NCI-H2196 (cell line): ENCODE measurements at regions not wholly inside any gene's neighbourhood (a gene's known extent, or its start where the extent isn't known, plus 50 kb on each side); places are given as distances from the start of the nearest gene placed in this dataset.

Experiments
- DNase-seq: peaks from one replicate; lab custom pipeline; 2025; ENCODE audit not compliant: unreplicated experiment; lab: John Stamatoyannopoulos, UW

DNA sequence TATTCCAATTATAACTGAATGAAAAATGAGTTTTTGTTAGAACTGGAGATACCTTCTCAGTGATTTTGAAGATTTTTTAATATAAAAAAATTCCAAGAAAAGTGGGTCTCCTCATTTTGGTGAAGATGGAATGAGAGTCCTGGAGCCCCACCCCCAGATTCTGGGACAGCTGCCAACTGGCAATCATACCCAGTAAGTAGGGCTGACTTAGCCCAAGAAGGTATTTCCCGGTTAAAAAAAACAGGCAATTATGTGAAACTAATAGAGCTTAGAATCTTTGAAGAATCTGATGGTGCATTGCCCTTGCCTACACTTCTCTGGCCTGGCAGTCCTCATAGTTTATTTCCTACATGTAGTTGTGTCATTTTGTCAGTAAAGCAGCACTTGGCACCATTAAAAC, 52.8 kb upstream of the VWDE start:
- DNase-seq: no peak

DNA sequence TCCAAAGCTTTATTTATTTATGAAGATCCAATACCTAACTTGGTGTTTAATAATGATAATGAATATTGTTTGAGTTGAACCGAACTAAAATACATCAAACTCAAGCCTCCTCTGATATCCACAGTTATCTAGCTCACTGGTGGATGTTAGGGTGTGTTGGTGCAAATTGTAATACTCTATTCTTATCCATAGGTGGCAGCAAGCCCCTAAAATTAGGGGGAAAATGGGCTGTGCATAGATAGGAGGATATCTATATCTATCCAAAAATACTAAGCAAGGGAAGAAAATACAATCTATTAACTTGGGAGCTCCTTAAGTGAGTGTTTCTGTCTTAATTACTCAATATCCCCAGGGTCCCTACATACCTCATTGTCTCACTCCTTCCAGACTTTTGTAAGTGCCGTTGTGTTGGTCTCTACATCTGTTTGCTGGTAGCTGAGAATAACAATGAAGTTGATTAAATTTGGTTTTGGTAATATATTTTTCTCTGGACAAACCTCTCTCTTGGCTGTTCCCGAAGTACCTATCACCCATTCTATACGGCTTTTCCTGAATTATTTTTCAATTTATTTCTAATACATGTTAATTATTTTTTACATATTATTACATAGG, 55.0 kb upstream of the VWDE start:
- peak; percentile 51 for DNase-seq

DNA sequence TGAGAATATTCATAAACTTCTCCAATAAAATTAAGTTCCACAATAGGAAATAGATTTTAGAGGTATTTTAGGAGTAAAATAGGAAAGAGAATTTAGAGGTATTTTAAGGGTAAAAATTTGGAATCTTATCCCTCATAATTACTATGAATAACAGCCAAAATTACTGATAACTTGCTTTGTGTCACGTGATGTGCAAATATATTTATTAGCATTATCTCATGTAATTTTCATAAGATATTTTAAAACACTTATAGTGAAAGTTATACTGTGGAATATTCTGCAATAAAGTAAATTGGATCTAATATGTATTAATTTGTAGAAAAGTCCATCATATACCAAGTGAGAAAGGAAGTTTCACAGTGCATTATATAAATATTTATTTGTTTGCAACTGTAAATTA, 64.2 kb upstream of the VWDE start:
- DNase-seq: no peak

DNA sequence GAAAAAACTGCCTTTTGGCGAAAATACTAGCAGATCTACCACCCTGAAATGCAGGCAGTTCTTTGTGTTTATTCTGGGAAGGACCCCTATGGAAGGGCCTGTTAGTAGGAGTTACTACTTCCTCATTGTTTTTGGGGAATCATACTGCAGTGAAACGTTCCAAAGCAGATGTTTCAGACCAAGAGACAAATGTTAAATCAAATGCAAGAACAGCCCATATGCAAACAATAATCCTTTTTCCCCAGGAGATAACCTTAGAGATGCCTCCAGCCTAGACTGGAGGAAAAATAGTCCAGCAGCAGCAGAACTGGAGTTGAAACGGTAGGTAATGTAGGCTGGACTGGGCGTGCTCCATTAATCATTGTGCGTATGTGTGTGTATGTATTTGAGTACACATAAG, 65.9 kb upstream of the VWDE start:
- DNase-seq: no peak

DNA sequence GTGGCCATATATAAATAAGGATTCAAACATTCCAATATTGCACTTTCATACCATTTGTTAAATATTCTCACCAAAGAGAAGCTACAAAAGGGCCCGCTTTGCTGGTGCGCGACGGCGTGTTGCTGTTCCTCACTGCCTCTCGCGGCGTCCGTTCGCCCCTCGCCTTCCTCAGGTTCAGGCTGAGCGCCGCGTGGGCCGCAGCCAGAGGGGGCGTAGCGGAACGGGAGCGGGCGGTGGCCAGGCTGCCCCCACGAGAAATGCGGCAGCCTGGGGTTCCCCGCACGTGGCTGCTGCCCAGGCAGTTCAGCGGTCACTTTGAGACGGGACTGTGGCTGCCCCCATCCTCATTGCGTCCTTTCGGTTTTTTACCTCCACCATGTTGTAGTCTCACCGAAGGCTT, 67.3 kb upstream of the VWDE start:
- DNase-seq: no peak

DNA sequence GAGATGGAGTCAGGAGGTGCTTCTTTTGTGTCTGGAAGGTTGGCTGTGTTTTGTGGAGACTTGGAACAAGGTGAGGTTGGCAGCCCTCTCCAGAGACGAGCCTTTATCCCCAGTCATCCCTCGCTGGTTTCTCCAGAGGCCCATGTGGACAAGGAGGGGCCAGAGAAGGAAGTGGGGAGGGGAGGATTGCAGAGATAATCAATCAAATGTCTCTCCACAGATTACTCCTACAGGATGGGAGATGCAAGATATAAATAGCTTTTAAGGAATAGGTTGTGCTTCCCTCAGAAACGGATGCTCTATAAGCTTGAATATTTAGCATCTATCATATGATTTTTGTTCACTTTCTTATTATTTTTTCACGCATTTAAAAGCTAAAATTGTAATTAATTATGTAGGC, 70.4 kb upstream of the VWDE start:
- DNase-seq: no peak

DNA sequence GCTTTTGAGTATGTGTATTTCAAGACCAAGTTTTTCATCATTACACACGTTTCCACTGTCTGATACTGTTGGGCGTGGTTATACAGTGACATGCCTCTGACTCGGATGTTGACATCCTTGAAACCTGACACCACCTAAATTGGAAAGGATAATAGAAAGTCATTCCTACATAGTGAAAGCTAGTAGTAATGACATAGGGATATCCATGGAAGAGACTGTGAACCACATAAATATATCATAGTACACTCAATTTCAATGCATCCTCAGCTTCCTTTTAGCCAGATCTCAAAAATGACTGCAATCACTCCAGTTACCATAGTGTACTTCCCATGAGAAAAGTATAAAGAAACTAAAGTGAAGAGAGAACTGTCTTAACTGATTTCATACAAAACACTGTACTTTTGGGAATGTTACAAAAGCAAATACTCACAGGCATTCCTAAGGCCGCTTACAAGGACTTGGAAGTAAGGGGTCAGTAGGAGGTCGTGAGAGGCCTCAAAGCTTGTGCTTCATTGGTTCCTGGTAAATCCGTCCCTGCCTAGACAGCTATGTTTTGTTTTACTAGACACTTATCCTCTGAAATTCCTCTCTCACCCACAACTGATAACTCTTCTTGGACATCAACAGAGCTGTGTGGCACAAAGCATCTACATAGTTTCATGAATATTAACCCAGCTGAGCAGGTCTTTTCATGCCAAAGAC, 71.8 kb upstream of the VWDE start:
- no peak for DNase-seq

DNA sequence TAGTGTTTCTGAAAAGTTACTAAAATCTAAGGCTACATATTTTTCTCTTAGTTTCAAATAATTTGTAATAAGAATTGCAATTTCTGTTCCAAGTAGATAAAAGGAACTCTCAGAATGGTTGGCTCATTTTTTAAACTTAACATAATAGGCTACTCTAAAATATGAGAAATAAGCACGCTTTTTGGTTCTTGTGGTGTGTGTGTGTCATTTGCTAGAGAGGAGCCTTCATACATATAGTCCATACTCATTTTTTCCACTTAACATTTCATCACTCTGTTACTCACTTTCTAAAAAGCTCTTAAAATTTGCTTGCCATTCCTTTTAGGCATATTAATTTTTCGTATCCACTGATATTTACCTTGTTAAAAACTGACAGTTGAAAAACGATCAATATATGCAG, 74.0 kb upstream of the VWDE start:
- DNase-seq: no peak

DNA sequence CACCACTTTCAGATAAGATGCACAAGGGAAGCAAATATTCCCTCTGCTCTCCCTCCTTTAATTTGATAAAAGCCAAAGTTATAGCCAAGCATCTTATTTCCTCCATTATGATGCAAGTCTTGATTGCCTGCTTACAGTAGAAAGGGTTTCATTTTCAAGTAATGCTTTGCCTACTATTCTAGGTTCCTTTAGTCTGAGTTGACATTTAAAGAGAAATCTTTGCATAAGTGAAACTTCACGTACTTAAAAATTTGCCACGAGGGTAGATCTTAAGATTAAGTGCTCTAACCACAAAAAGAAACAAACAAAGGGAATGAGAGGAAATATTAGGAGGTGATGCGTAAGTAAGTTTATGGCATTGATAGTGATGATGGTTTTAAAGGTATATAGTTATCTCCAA, 78.1 kb upstream of the VWDE start:
- DNase-seq: no peak

DNA sequence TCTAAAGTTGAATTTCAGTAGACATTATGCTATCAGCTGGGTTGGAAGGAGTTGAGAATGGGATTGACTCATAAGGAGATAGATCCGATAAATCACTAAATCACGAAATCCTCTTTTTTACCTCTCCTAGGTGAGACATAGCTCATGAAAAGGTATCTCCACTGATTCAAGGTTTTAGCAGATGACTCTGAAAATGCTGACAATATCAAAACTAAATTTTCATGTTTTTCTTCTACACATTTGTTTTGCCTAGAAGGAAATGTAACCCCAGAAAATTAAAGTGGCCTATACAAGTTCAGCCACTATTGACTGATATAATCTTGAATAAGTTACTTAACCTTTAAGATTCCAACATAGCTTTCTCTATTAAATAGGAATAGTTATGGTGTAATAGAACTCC, 82.2 kb upstream of the VWDE start:
- no peak for DNase-seq

DNA sequence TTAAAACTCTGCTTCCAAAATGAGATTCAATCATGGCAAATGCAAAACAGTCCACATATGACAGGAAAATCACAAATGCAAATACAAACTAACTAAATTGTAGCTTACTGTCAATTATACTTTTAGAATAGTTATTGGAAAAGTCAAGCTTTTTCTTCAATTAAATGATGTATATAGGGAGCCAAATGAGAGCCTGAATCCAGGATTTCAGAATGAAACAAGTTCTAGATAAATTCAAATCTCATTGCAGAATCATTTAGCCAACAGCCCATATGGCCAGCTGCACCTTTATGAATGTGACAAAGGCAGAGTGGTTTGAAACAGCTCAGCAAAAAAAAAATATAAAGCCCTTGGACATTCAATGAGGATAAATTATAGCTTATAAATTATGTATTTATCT, 82.2 kb upstream of the SCIN start:
- no peak for DNase-seq

DNA sequence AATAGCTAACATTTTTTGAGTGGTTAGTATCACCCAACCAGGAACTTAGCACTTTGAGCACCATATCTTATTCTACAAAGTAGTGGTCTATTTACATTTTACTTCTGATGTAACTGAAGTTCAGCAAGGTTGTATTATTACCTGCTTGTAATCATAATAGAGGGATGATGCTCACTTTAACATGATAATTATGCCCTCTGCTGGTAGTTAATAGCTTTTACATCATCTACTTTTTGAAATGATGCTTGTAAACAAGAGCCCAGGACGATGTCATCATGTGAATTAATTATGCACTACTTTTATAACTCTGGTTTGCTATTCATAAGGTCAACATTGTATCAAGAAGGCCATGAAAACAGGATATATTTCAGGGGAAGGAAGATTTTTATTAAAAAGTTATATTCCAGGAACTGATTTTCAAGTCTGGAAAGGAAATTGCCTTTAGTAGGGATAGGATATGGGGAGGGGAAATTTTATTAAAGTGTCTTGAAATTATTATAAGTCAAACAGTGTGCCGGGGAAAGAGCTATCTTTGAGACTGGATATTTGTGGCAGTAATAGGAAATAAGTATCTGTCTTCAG, 80.3 kb upstream of the SCIN start:
- peak; percentile 28 for DNase-seq

DNA sequence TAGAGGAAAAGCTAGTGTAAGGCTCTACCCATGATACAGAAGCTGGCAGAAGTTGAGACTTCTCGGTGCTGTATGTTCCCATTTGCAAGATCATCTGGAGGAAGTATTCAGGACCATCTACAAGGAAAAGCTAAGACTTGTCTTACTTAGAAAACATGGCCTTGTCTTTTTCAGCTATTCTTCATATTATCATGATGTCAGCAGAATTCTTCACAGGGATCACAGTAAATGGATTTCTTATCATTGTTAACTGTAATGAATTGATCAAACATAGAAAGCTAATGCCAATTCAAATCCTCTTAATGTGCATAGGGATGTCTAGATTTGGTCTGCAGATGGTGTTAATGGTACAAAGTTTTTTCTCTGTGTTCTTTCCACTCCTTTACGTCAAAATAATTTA, 79.6 kb upstream of the SCIN start:
- DNase-seq: no peak

DNA sequence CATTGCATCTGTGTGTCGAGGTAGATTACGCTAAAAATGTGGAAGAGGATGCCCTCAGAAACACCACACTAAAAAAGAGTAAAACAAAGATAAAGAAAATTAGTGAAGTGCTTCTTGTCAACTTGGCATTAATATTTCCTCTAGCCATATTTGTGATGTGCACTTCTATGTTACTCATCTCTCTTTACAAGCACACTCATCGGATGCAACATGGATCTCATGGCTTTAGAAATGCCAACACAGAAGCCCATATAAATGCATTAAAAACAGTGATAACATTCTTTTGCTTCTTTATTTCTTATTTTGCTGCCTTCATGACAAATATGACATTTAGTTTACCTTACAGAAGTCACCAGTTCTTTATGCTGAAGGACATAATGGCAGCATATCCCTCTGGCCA, 79.0 kb upstream of the SCIN start:
- DNase-seq: no peak

DNA sequence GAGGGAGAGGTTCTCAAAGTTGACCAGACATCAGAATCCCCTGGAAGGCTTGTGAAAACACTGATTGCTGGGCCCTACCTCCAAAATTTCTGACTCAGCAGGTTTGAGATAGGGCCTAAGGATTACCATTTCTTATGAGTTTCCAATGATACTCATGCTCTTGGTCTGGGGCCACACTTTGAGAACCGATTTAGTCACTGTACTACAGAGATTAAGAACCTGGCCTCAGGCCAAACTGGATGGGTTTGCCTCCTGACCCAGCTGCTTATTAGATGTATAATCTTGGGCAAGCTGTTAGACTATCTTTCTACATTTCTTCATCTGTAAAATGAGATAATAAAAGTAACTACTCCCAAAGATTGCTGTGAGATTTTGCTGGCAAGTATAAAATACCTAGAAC, 77.1 kb upstream of the SCIN start:
- DNase-seq: no peak

DNA sequence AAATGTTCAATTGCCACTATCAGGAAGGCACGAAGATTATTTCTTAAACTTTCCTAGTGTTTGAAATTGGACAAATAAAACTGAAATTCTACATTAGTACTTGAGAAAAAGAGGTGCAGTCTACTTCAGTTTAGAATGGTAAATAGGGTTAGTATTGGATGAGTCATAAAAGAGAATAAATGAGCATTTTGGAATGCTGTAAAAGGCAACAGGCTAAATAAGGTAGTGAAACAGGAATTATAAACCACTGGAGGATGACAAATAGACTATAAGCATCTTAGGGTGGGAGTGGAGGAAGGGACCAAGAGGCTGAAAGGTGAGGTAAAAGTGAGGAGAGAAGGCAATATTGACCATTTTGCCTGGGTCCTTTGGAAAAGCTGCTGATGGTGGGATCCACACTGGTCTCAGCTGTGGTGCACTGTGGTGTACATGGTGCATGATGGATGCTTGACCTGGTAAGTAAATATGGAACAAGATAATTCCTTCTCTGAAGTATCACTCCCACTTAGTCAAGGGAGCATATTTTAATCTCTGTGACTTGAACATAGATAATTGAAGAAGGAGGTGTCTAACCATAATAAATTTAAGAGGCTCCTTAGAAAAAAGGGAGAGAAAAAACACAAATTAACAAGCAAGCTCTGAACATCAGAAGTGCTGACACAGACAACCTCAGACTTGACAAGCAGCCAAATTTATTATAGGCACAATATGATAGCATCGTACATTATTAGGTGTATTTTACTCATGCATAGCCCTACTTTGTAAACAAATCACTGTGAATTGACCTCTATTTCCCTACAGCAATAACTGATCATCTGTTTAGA, 76.4 kb upstream of the SCIN start:
- DNase-seq: no peak

DNA sequence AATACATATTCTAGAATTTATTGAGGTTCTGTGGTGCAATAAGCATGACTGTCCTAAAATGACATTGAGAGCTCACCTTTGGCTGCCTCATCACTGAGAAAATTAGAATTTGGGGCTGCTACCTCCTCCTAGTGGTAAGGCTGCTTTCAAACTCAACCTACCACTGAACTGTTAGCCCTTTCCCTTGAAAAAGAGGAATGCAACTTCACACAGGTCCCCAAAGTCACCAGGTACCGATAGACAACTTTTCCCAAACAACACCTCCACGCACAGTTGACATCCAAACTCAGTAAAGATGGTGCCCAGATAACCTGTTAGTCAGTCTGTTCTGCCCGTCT, 75.9 kb upstream of the SCIN start:
- DNase-seq: no peak

DNA sequence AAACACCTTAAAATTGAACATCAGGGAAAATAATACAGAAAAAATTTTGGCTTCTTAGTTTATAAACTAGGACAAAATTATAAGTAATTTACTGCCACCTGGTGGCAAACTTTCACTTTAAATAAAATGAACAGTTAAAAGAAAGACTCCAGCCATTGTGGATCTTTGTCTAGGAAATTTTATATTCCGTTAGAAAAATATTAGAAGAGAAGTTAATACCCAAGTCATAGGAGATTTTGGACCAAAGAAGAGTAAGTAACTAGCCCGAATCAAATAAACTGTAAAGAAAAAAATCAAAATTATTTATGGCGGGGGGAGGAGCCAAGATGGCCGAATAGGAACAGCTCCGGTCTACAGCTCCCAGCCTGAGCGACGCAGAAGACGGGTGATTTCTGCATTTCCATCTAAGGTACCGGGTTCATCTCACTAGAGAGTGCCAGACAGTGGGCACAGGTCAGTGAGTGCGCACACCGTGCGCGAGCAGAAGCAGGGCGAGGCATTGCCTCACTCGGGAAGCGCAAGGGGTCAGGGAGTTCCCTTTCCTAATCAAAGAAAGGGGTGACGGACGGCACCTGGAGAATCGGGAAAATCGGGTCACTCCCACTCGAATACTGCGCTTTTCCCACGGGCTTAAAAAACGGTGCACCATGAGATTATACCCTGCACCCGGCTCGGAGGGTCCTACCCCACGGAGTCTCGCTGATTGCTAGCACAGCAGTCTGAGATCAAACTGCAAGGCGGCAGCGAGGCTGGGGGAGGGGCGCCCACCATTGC, 73.4 kb upstream of the SCIN start:
- peak; percentile 56 for DNase-seq

DNA sequence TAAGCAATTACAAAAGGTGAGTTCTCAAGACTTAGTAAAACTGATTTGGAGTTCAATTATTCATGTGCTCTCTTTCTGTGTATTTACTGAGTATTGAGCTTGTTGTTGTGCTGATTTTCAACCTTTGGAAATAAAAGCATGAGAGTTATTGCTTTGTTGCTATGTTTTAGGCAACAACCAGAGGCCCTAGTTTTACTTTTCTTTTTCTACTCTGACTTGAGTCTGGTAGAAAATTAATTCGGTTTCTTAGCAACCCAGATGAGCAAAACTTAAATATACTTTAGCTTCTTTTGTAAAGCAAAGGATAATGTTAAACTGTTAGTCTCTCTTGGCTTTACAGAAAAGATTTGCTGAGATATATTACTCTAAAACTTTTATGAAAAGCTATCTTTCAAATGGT, 66.4 kb upstream of the SCIN start:
- DNase-seq: no peak

DNA sequence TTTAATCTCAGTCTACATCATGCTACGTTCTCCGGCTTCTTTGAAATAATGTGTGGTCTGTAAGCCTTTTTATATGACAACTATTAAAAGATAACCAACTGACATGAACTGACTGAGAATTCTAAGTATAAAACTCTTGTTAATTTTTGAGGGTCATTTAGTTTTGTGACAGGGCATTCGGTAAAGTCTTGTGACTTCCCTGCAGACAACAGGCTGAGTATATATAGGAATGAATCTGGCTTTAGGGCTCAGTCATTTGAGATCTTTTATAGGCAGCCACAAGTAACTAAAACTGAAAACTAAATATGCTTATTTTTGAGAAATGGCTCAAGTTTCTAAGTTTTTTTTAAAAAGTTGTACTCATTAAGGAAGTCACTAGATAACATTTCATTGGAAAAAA, 62.5 kb upstream of the SCIN start:
- no peak for DNase-seq

DNA sequence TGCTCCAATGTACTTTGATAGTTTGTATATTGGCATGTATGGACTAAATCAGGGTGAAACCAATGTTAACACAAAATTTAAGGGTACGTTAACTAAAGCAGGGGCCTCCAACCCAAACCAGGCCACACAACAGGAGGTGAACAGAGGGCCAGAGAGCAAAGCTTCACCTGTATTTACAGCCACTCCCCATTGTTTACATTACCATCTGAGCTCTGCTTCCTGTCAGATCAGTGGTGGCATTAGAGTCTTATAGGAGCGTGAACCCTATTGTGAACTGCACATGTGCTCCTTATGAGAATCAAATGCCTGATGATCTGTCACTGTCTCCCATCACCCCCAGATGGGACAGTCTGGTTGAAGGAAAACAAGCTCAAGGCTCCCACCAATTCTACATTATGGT, 62.0 kb upstream of the SCIN start:
- no peak for DNase-seq
